Vagina (tissue), 2 donors: ENCODE measurements at regions not wholly inside any gene's neighbourhood (a gene's known extent, or its start where the extent isn't known, plus 50 kb on each side); places are given as distances from the start of the nearest gene placed in this dataset.

Experiments
- POLR2A ChIP-seq, 2 donors: fragments of 450-650 bp; IDR thresholded peaks; one replicate each; pipeline ENCODE4 v1.6.1; 2017; ENCODE audit warnings: antibody characterized with exemption in 2 of 2, mild to moderate bottlenecking in 2 of 2, moderate library complexity in 2 of 2
- TF ChIP-seq, protein P1 (sequence below), 3 experiments: fragments of 450-650 bp in 2 of 3; fragments of 200-600 bp in 1 of 3; sonication (generic) in 1 of 3; IDR thresholded peaks; one replicate each; pipeline ENCODE4 v1.5.1; 2017 to 2019; ENCODE audit warnings: antibody characterized with exemption in 3 of 3, mild to moderate bottlenecking in 2 of 3, moderate library complexity in 2 of 3

DNA sequence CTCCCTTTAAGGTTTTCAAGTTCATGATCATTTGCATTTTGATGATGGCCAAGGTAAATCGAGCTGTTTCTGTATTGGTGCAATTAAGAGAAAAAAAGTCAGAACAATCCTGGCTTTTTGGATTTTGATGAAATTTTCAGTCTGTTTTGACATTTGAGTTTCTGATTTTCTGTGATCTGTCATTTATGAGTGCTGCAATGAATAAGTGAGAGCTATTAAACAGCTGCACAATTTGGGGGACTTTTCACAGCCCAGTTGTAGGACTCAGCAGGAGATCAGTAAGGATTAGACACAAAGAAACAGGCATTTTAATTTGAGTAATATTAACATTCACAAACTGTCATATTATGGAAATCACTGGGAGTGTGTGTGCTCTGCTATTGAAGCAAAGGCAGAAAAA, 452.9 kb upstream of the CXADR start:
- TF ChIP-seq POLR2A (IDR thresholded peaks at IDR 0.05), result no peak
- TF ChIP-seq, protein P1, sequence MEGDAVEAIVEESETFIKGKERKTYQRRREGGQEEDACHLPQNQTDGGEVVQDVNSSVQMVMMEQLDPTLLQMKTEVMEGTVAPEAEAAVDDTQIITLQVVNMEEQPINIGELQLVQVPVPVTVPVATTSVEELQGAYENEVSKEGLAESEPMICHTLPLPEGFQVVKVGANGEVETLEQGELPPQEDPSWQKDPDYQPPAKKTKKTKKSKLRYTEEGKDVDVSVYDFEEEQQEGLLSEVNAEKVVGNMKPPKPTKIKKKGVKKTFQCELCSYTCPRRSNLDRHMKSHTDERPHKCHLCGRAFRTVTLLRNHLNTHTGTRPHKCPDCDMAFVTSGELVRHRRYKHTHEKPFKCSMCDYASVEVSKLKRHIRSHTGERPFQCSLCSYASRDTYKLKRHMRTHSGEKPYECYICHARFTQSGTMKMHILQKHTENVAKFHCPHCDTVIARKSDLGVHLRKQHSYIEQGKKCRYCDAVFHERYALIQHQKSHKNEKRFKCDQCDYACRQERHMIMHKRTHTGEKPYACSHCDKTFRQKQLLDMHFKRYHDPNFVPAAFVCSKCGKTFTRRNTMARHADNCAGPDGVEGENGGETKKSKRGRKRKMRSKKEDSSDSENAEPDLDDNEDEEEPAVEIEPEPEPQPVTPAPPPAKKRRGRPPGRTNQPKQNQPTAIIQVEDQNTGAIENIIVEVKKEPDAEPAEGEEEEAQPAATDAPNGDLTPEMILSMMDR (IDR thresholded peaks at IDR 0.05), result no peak
